HepG2 (cell line): ENCODE measurements at regions not wholly inside any gene's neighbourhood (a gene's known extent, or its start where the extent isn't known, plus 50 kb on each side); places are given as distances from the start of the nearest gene placed in this dataset.

ENCODE experiments used
- GATA4 ChIP-seq: sonication (generic); IDR thresholded peaks from 2 replicates; pipeline ENCODE4 v1.6.1; 2016; ENCODE audit warnings: antibody characterized with exemption, low read depth, borderline replicate concordance
- GLI4 ChIP-seq: sonication (generic); formaldehyde crosslinking; IDR thresholded peaks from 2 replicates; pipeline ENCODE4 v1.5.1; 2020; ENCODE audit warnings: missing genetic modification reagents, mild to moderate bottlenecking, moderate library complexity, borderline replicate concordance
- LCORL ChIP-seq, 2 experiments: fragments of 450-650 bp in 1 of 2; sonication (generic) in 1 of 2; formaldehyde crosslinking in 1 of 2; IDR thresholded peaks; 2 replicates each; pipeline versions ENCODE4 v1.5.0 to v1.6.1; 2017 to 2020; ENCODE audit warnings: antibody characterized with exemption in 1 of 2, missing genetic modification reagents in 1 of 2
- MXI1 ChIP-seq: IDR thresholded peaks from 3 replicates; pipeline ENCODE4 v1.6.1; 2012; ENCODE audit warnings: low read depth, low read length, inconsistent platforms, borderline replicate concordance
- PCBP1 ChIP-seq: fragments of 200-400 bp; formaldehyde crosslinking; IDR thresholded peaks from 2 replicates; pipeline ENCODE4 v1.6.1; 2017; ENCODE audit warnings: mild to moderate bottlenecking, low read depth, low read length, borderline replicate concordance
- STAG1 ChIP-seq: sonication (generic); formaldehyde crosslinking; IDR thresholded peaks from 2 replicates; pipeline ENCODE4 v1.4.0; 2020; ENCODE audit warnings: missing genetic modification reagents
- ZFP1 ChIP-seq: IDR thresholded peaks from 2 replicates; pipeline ENCODE4 v1.6.1; 2016
- ZNF746 ChIP-seq: sonication (generic); formaldehyde crosslinking; IDR thresholded peaks from 2 replicates; pipeline ENCODE4 v1.8.0; 2022; ENCODE audit warnings: mild to moderate bottlenecking, missing genetic modification reagents
- ZNF790 ChIP-seq: sonication (generic); formaldehyde crosslinking; IDR thresholded peaks from 2 replicates; pipeline ENCODE4 v1.8.0; 2022; ENCODE audit warnings: missing genetic modification reagents, mild to moderate bottlenecking, borderline replicate concordance
- TF ChIP-seq, protein P1 (sequence below): sonication (generic); formaldehyde crosslinking; IDR thresholded peaks from 2 replicates; pipeline ENCODE4 v1.4.0; 2020; ENCODE audit warnings: missing genetic modification reagents
- TF ChIP-seq, protein P2 (sequence below): sonication (generic); formaldehyde crosslinking; IDR thresholded peaks from 2 replicates; pipeline ENCODE4 v1.4.0; 2020; ENCODE audit warnings: missing genetic modification reagents
- TF ChIP-seq, protein P3 (sequence below): sonication (generic); formaldehyde crosslinking; IDR thresholded peaks from 2 replicates; pipeline ENCODE4 v1.4.0; 2020; ENCODE audit warnings: missing genetic modification reagents
- TF ChIP-seq, protein P4 (sequence below): sonication (generic); formaldehyde crosslinking; conservative IDR thresholded peaks from 2 replicates; pipeline ENCODE4 v1.4.0; 2020; ENCODE audit warnings: mild to moderate bottlenecking, missing genetic modification reagents, moderate library complexity
- TF ChIP-seq, protein P5 (sequence below): sonication (generic); formaldehyde crosslinking; IDR thresholded peaks from 2 replicates; pipeline ENCODE4 v1.5.0; 2020; ENCODE audit warnings: mild to moderate bottlenecking, missing genetic modification reagents, moderate library complexity

DNA sequence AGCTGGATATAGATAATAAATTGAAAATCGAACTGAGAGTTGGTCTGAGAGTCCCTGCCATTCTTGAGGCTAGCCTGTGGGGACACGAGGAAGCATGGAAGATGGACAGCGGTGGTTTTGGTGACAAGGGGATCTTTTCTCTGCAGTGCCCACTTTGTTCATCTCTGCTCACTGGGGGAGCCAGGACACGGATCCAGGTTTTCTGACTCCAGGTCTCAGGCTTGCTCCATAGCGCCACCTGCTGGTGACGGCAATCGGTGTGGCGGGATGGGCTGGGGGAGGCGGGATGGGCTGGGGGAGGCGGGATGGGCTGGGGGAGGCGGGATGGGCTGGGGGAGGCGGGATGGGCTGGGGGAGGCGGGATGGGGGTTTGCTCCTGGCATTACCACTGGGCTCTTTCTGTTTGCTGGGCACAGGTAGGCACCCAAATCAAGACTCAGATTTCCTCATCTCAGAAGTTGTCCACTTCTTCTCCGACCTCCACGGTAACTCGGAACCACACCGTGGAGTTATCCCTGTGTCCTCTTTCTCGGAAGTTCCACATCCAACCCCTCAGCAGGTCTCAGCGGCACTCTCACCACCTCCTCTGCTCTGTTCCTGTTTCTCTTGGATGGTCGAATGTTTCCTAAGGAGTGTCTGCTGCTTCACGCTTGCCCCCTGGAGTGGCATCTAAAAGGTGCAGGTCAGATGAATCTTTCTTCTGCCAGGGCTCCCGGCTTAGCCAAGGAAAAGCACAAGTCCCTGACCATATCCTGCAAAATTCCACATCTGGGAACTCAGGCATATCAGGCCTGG, 142.4 kb downstream of the CYLD start (continued):
- TF ChIP-seq, protein P1, sequence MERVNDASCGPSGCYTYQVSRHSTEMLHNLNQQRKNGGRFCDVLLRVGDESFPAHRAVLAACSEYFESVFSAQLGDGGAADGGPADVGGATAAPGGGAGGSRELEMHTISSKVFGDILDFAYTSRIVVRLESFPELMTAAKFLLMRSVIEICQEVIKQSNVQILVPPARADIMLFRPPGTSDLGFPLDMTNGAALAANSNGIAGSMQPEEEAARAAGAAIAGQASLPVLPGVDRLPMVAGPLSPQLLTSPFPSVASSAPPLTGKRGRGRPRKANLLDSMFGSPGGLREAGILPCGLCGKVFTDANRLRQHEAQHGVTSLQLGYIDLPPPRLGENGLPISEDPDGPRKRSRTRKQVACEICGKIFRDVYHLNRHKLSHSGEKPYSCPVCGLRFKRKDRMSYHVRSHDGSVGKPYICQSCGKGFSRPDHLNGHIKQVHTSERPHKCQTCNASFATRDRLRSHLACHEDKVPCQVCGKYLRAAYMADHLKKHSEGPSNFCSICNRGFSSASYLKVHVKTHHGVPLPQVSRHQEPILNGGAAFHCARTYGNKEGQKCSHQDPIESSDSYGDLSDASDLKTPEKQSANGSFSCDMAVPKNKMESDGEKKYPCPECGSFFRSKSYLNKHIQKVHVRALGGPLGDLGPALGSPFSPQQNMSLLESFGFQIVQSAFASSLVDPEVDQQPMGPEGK (CRISPR knock-in tag) = peak; percentile 73
- TF ChIP-seq, protein P2, sequence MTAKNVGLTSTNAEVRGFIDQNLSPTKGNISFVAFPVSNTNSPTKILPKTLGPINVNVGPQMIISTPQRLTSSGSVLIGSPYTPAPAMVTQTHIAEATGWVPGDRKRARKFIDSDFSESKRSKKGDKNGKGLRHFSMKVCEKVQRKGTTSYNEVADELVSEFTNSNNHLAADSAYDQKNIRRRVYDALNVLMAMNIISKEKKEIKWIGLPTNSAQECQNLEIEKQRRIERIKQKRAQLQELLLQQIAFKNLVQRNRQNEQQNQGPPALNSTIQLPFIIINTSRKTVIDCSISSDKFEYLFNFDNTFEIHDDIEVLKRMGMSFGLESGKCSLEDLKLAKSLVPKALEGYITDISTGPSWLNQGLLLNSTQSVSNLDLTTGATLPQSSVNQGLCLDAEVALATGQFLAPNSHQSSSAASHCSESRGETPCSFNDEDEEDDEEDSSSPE (CRISPR knock-in tag) = no peak
- TF ChIP-seq GATA4 = no peak
- TF ChIP-seq, protein P3, sequence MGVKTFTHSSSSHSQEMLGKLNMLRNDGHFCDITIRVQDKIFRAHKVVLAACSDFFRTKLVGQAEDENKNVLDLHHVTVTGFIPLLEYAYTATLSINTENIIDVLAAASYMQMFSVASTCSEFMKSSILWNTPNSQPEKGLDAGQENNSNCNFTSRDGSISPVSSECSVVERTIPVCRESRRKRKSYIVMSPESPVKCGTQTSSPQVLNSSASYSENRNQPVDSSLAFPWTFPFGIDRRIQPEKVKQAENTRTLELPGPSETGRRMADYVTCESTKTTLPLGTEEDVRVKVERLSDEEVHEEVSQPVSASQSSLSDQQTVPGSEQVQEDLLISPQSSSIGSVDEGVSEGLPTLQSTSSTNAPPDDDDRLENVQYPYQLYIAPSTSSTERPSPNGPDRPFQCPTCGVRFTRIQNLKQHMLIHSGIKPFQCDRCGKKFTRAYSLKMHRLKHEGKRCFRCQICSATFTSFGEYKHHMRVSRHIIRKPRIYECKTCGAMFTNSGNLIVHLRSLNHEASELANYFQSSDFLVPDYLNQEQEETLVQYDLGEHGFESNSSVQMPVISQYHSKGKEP (CRISPR knock-in tag) = no peak
- TF ChIP-seq, protein P4, sequence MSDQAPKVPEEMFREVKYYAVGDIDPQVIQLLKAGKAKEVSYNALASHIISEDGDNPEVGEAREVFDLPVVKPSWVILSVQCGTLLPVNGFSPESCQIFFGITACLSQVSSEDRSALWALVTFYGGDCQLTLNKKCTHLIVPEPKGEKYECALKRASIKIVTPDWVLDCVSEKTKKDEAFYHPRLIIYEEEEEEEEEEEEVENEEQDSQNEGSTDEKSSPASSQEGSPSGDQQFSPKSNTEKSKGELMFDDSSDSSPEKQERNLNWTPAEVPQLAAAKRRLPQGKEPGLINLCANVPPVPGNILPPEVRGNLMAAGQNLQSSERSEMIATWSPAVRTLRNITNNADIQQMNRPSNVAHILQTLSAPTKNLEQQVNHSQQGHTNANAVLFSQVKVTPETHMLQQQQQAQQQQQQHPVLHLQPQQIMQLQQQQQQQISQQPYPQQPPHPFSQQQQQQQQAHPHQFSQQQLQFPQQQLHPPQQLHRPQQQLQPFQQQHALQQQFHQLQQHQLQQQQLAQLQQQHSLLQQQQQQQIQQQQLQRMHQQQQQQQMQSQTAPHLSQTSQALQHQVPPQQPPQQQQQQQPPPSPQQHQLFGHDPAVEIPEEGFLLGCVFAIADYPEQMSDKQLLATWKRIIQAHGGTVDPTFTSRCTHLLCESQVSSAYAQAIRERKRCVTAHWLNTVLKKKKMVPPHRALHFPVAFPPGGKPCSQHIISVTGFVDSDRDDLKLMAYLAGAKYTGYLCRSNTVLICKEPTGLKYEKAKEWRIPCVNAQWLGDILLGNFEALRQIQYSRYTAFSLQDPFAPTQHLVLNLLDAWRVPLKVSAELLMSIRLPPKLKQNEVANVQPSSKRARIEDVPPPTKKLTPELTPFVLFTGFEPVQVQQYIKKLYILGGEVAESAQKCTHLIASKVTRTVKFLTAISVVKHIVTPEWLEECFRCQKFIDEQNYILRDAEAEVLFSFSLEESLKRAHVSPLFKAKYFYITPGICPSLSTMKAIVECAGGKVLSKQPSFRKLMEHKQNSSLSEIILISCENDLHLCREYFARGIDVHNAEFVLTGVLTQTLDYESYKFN (CRISPR knock-in tag) = no peak
- TF ChIP-seq STAG1 (CRISPR knock-in tag) = peak; percentile 65
- no peak for TF ChIP-seq ZFP1 (CRISPR knock-in tag)
- no peak for TF ChIP-seq LCORL (IDR thresholded peaks at IDR 0.05)
- 0 out of 2 replicates have a peak, but pooled peaks have one; percentile 19 for TF ChIP-seq LCORL (CRISPR knock-in tag; IDR thresholded peaks at IDR 0.05)
- no peak for TF ChIP-seq ZNF746
- TF ChIP-seq GLI4 = no peak
- TF ChIP-seq ZNF790 = no peak
- 0 out of 3 replicates have a peak, but pooled peaks have one; percentile 12 for TF ChIP-seq MXI1
- TF ChIP-seq, protein P5, sequence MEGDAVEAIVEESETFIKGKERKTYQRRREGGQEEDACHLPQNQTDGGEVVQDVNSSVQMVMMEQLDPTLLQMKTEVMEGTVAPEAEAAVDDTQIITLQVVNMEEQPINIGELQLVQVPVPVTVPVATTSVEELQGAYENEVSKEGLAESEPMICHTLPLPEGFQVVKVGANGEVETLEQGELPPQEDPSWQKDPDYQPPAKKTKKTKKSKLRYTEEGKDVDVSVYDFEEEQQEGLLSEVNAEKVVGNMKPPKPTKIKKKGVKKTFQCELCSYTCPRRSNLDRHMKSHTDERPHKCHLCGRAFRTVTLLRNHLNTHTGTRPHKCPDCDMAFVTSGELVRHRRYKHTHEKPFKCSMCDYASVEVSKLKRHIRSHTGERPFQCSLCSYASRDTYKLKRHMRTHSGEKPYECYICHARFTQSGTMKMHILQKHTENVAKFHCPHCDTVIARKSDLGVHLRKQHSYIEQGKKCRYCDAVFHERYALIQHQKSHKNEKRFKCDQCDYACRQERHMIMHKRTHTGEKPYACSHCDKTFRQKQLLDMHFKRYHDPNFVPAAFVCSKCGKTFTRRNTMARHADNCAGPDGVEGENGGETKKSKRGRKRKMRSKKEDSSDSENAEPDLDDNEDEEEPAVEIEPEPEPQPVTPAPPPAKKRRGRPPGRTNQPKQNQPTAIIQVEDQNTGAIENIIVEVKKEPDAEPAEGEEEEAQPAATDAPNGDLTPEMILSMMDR (CRISPR knock-in tag) = peak; percentile 67
- TF ChIP-seq PCBP1 = no peak
